ENCODE measurements at regions not wholly inside any gene's neighbourhood (a gene's known extent, or its start where the extent isn't known, plus 50 kb on each side); places are given as distances from the start of the nearest gene placed in this dataset.
"Not testable (repeated sequence)": the region's sequence is repeated elsewhere in the genome, so short reads cannot be mapped to it uniquely, and the experiment has no call there.

GRCh38 chr20:43404878-43405277, 52.8 kb upstream of the SRSF6 start:
- H3K27ac ChIP-seq (ENCODE audit: low read depth, low read length): no peak overlapping the region
- no peak overlapping the region for H3K4me2 ChIP-seq (ENCODE audit: low read length)
- TF ChIP-seq, protein P1, sequence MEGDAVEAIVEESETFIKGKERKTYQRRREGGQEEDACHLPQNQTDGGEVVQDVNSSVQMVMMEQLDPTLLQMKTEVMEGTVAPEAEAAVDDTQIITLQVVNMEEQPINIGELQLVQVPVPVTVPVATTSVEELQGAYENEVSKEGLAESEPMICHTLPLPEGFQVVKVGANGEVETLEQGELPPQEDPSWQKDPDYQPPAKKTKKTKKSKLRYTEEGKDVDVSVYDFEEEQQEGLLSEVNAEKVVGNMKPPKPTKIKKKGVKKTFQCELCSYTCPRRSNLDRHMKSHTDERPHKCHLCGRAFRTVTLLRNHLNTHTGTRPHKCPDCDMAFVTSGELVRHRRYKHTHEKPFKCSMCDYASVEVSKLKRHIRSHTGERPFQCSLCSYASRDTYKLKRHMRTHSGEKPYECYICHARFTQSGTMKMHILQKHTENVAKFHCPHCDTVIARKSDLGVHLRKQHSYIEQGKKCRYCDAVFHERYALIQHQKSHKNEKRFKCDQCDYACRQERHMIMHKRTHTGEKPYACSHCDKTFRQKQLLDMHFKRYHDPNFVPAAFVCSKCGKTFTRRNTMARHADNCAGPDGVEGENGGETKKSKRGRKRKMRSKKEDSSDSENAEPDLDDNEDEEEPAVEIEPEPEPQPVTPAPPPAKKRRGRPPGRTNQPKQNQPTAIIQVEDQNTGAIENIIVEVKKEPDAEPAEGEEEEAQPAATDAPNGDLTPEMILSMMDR (IDR thresholded peaks at IDR 0.05; ENCODE audit: low read depth, low read length, poor library complexity, severe bottlenecking): peak; percentile 61
- TF ChIP-seq EZH2phosphoT487 (IDR thresholded peaks at IDR 0.05; ENCODE audit: borderline replicate concordance, low read length): no peak
- no peaks in the 10 kb centered on the region for H4K20me1 ChIP-seq (ENCODE audit: control insufficient read depth, insufficient read depth, low read depth, low read length)
- peaks cover 6% of the 10 kb centered on the region for H3K27me3 ChIP-seq (ENCODE audit: control insufficient read depth, low read length)
- no peak overlapping the region for H3K4me3 ChIP-seq (ENCODE audit: low read length)
- no peaks in the 10 kb centered on the region for H3K36me3 ChIP-seq (ENCODE audit: control insufficient read depth, low read length)
- no peaks in the 10 kb centered on the region for H3K4me1 ChIP-seq (ENCODE audit: control insufficient read depth, low read length)
- no peaks in the 10 kb centered on the region for H3K79me2 ChIP-seq (ENCODE audit: control insufficient read depth, low read length)
- H3F3A ChIP-seq (ENCODE audit: control insufficient read depth, insufficient read depth): no peaks in the 10 kb centered on the region
- no peaks in the 10 kb centered on the region for H3K9me3 ChIP-seq (ENCODE audit: control insufficient read depth, insufficient read depth, low read length)
- H3K9me2 ChIP-seq (replicated peaks; ENCODE audit: control insufficient read depth, low read length): no peaks in the 10 kb centered on the region

DNA sequence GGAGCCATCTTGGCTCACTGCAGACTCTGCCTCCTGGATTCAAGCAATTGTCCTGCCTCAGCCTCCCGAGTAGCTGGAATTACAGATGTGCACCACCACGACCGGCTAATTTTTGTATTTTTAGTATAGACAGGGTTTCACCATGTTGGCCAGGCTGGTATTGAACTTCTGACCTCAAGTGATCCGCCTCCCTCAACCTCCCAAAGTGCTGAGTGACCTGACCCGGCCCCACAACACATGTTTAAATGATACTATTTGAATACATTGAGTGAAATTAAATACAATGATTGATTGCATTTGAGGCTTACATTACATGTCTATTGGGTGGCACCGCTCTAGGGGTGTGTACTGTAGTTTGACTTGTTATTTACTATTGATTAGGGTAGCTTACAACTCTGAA, 56.8 kb upstream of the SRSF6 start:
- H3K27ac ChIP-seq (ENCODE audit: low read depth, low read length); H3K4me3 ChIP-seq (ENCODE audit: low read length); H4K20me1 ChIP-seq (ENCODE audit: control insufficient read depth, insufficient read depth, low read depth, low read length): not testable (repeated sequence)

GRCh38 chr20:43398676-43399324, 58.9 kb upstream of the SRSF6 start:
- TF ChIP-seq, protein P1 (IDR thresholded peaks at IDR 0.05; ENCODE audit: low read depth, low read length, poor library complexity, severe bottlenecking): no peak
- TF ChIP-seq EZH2phosphoT487 (IDR thresholded peaks at IDR 0.05; ENCODE audit: borderline replicate concordance, low read length): no peak
- no peaks in the 10 kb centered on the region for H3F3A ChIP-seq (ENCODE audit: control insufficient read depth, insufficient read depth)
- H3K27ac ChIP-seq (ENCODE audit: low read depth, low read length): no peak overlapping the region
- no peaks in the 10 kb centered on the region for H3K9me2 ChIP-seq (replicated peaks; ENCODE audit: control insufficient read depth, low read length)
- H3K27me3 ChIP-seq (ENCODE audit: control insufficient read depth, low read length): no peaks in the 10 kb centered on the region
- H3K9me3 ChIP-seq (ENCODE audit: control insufficient read depth, insufficient read depth, low read length): no peaks in the 10 kb centered on the region
- no peak overlapping the region for H3K4me2 ChIP-seq (ENCODE audit: low read length)
- no peaks in the 10 kb centered on the region for H3K4me1 ChIP-seq (ENCODE audit: control insufficient read depth, low read length)
- H3K79me2 ChIP-seq (ENCODE audit: control insufficient read depth, low read length): no peaks in the 10 kb centered on the region
- no peaks in the 10 kb centered on the region for H3K36me3 ChIP-seq (ENCODE audit: control insufficient read depth, low read length)
- no peak overlapping the region for H3K4me3 ChIP-seq (ENCODE audit: low read length)
- H4K20me1 ChIP-seq (ENCODE audit: control insufficient read depth, insufficient read depth, low read depth, low read length): no peaks in the 10 kb centered on the region

More for the DNA sequence above, 56.8 kb upstream of the SRSF6 start:
- H3K27me3 ChIP-seq (ENCODE audit: control insufficient read depth, low read length); H3K4me2 ChIP-seq (ENCODE audit: low read length); H3K9me2 ChIP-seq (replicated peaks; ENCODE audit: control insufficient read depth, low read length); H3F3A ChIP-seq (ENCODE audit: control insufficient read depth, insufficient read depth); H3K79me2 ChIP-seq (ENCODE audit: control insufficient read depth, low read length); H3K9me3 ChIP-seq (ENCODE audit: control insufficient read depth, insufficient read depth, low read length); H3K36me3 ChIP-seq (ENCODE audit: control insufficient read depth, low read length); H3K4me1 ChIP-seq (ENCODE audit: control insufficient read depth, low read length): not testable (repeated sequence)

DNA sequence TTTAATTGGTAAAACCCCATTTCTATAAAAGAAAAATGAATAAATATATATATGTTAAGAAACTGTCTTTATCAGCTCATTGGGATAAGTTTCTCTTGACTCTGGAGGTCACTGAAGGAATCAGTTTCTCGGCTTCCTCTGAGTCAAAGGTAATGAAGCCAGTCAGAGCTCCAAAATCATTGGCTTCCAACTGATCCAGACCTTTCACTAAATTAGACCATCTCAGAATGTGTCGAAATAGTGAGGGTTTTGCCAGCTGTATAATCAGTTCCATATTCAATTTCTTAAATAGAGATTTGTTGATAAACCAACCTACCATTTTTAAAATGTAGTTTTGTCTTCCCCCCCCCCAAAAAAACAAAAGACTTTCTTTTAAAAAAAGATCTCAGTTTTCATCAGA, 60.5 kb upstream of the SRSF6 start:
- Histone ChIP-seq H3K9me3 (ENCODE audit: control insufficient read depth, insufficient read depth, low read length) (no peaks in the 10 kb centered on the region), H3K4me3 (ENCODE audit: low read length) (no peak overlapping the region), H3K36me3 (ENCODE audit: control insufficient read depth, low read length) (no peaks in the 10 kb centered on the region), H3F3A (ENCODE audit: control insufficient read depth, insufficient read depth) (no peaks in the 10 kb centered on the region), H3K27ac (ENCODE audit: low read depth, low read length) (no peak overlapping the region), H3K27me3 (ENCODE audit: control insufficient read depth, low read length) (no peaks in the 10 kb centered on the region), H3K4me2 (ENCODE audit: low read length) (no peak overlapping the region), H3K79me2 (ENCODE audit: control insufficient read depth, low read length) (no peaks in the 10 kb centered on the region), H3K9me2 (replicated peaks; ENCODE audit: control insufficient read depth, low read length) (no peaks in the 10 kb centered on the region), H4K20me1 (ENCODE audit: control insufficient read depth, insufficient read depth, low read depth, low read length) (no peaks in the 10 kb centered on the region), H3K4me1 (ENCODE audit: control insufficient read depth, low read length) (no peaks in the 10 kb centered on the region)
- no peak for TF ChIP-seq EZH2phosphoT487 (IDR thresholded peaks at IDR 0.05; ENCODE audit: borderline replicate concordance, low read length)
- TF ChIP-seq, protein P1 (IDR thresholded peaks at IDR 0.05; ENCODE audit: low read depth, low read length, poor library complexity, severe bottlenecking): no peak
